NT2/D1 (cell line): ENCODE measurements at regions not wholly inside any gene's neighbourhood (a gene's known extent, or its start where the extent isn't known, plus 50 kb on each side); places are given as distances from the start of the nearest gene placed in this dataset.
A peak's percentile ranks its signal among the peaks of the same experiment; 100 is the strongest.

ENCODE experiments used
- DNase-seq: peaks from one replicate; pipeline ENCODE4 v3.0.0-alpha.2; 2011; ENCODE audit warnings: low read depth, low spot score
- H3K27me3 ChIP-seq: 2 replicates; pipeline ENCODE4 v1.6.0; 2011; ENCODE audit warnings: mild to moderate bottlenecking; ENCODE audit not compliant: insufficient read length, insufficient read depth
- H3K36me3 ChIP-seq: 2 replicates; pipeline ENCODE4 v1.6.1; 2011; ENCODE audit warnings: mild to moderate bottlenecking, low read length, mixed read lengths; ENCODE audit not compliant: insufficient read depth, insufficient read length
- H3K4me1 ChIP-seq: 2 replicates; pipeline ENCODE4 v1.5.1; 2011; ENCODE audit not compliant: insufficient read depth, insufficient read length
- H3K4me3 ChIP-seq: 2 replicates; pipeline ENCODE4 v1.5.1; 2011; ENCODE audit warnings: low read depth; ENCODE audit not compliant: insufficient read length
- H3K9ac ChIP-seq: 2 replicates; pipeline ENCODE4 v1.6.0; 2011; ENCODE audit warnings: low read depth; ENCODE audit not compliant: insufficient read length
- H3K9me3 ChIP-seq: 2 replicates; pipeline ENCODE4 v1.5.1; 2011; ENCODE audit warnings: mild to moderate bottlenecking, low read length; ENCODE audit not compliant: insufficient read depth
- SUZ12 ChIP-seq: IDR thresholded peaks from 2 replicates; pipeline ENCODE4 v1.6.1; 2011; ENCODE audit not compliant: insufficient read length, insufficient read depth; ENCODE audit errors: extremely low read depth
- YY1 ChIP-seq: IDR thresholded peaks from 2 replicates; pipeline ENCODE4 v1.6.1; 2011; ENCODE audit not compliant: insufficient read length, insufficient read depth
- ZNF274 ChIP-seq: IDR thresholded peaks from 2 replicates; pipeline ENCODE4 v1.6.1; 2011; ENCODE audit warnings: mild to moderate bottlenecking, low read depth, low read length

- Histone ChIP-seq H3K36me3 (no peaks in the 10 kb centered on the region), H3K27me3 (no peaks in the 10 kb centered on the region), H3K9ac (no peak overlapping the region), H3K4me3 (no peak overlapping the region), H3K4me1 (no peaks in the 10 kb centered on the region), H3K9me3 (0 out of 2 replicates have a peak, but pooled peaks cover 13% of the 10 kb centered on the region)
- DNase-seq, result no peak
- TF ChIP-seq YY1 (no peak), SUZ12 (no peak), ZNF274 (no peak)
Observed at GRCh38 chr5:105530716-105531261, 1968.2 kb upstream of the NUDT12 start.

GRCh38 chr5:105529851-105530250 is 1967.3 kb upstream of the NUDT12 start:
- no peaks in the 10 kb centered on the region for H3K27me3 ChIP-seq

GRCh38 chr5:105508519-105508918 is 1945.9 kb upstream of the NUDT12 start:
- TF ChIP-seq SUZ12, result no peak
- no peak for DNase-seq
- H3K4me3 ChIP-seq, result no peak overlapping the region
- H3K27me3 ChIP-seq, result no peaks in the 10 kb centered on the region
- H3K9ac ChIP-seq, result no peak overlapping the region
- H3K36me3 ChIP-seq, result no peaks in the 10 kb centered on the region
- no peaks in the 10 kb centered on the region for H3K9me3 ChIP-seq
- no peaks in the 10 kb centered on the region for H3K4me1 ChIP-seq

More at GRCh38 chr5:105529851-105530250, 1967.3 kb upstream of the NUDT12 start:
- H3K36me3 ChIP-seq, result no peaks in the 10 kb centered on the region
- no peaks in the 10 kb centered on the region for H3K4me1 ChIP-seq
- no peak overlapping the region for H3K9ac ChIP-seq
- no peak for DNase-seq
- TF ChIP-seq YY1 (no peak), ZNF274 (no peak), SUZ12 (no peak)
- H3K4me3 ChIP-seq, result no peak overlapping the region
- H3K9me3 ChIP-seq, result 0 out of 2 replicates have a peak, but pooled peaks cover 13% of the 10 kb centered on the region

- peak; percentile 15 for DNase-seq
- no peaks in the 10 kb centered on the region for H3K27me3 ChIP-seq
- TF ChIP-seq YY1 (no peak), ZNF274 (no peak), SUZ12 (no peak)
- no peak overlapping the region for H3K4me3 ChIP-seq
- H3K4me1 ChIP-seq, result no peaks in the 10 kb centered on the region
- no peaks in the 10 kb centered on the region for H3K9me3 ChIP-seq
- no peaks in the 10 kb centered on the region for H3K36me3 ChIP-seq
- H3K9ac ChIP-seq, result no peak overlapping the region
Observed at GRCh38 chr5:105506692-105507277, 1944.2 kb upstream of the NUDT12 start.

- no peaks in the 10 kb centered on the region for H3K9me3 ChIP-seq
- no peaks in the 10 kb centered on the region for H3K27me3 ChIP-seq
- H3K36me3 ChIP-seq, result no peaks in the 10 kb centered on the region
- no peak overlapping the region for H3K9ac ChIP-seq
- H3K4me1 ChIP-seq, result no peaks in the 10 kb centered on the region
- no peak overlapping the region for H3K4me3 ChIP-seq
- TF ChIP-seq SUZ12 (no peak), YY1 (no peak)
- DNase-seq, result no peak
Observed at GRCh38 chr5:105503950-105504349, 1941.4 kb upstream of the NUDT12 start.

- DNase-seq, result no peak
- Histone ChIP-seq H3K4me3 (no peak overlapping the region), H3K9ac (no peak overlapping the region), H3K4me1 (no peaks in the 10 kb centered on the region), H3K27me3 (no peaks in the 10 kb centered on the region), H3K9me3 (no peaks in the 10 kb centered on the region), H3K36me3 (no peaks in the 10 kb centered on the region)
- TF ChIP-seq YY1 (no peak), ZNF274 (no peak), SUZ12 (no peak)
Observed at GRCh38 chr5:105501315-105501714, 1938.7 kb upstream of the NUDT12 start.

GRCh38 chr5:105475401-105475800 is 1912.8 kb upstream of the NUDT12 start:
- DNase-seq, result no peak
- no peak overlapping the region for H3K9ac ChIP-seq
- no peak for TF ChIP-seq SUZ12
- TF ChIP-seq ZNF274, result no peak
- no peak for TF ChIP-seq YY1
- H3K9me3 ChIP-seq, result no peaks in the 10 kb centered on the region
- H3K27me3 ChIP-seq, result no peaks in the 10 kb centered on the region
- H3K4me1 ChIP-seq, result no peaks in the 10 kb centered on the region
- no peaks in the 10 kb centered on the region for H3K36me3 ChIP-seq
- no peak overlapping the region for H3K4me3 ChIP-seq

- Histone ChIP-seq H3K4me3 (no peak overlapping the region), H3K27me3 (no peaks in the 10 kb centered on the region), H3K4me1 (no peaks in the 10 kb centered on the region), H3K36me3 (no peaks in the 10 kb centered on the region), H3K9me3 (peaks cover 27% of the 10 kb centered on the region; the same call in 1 of the 2 replicates), H3K9ac (no peak overlapping the region)
- DNase-seq, result no peak
- TF ChIP-seq SUZ12, result no peak
Observed at GRCh38 chr5:105462377-105462776, 1899.8 kb upstream of the NUDT12 start.
